K562 (cell line): ENCODE measurements at regions not wholly inside any gene's neighbourhood (a gene's known extent, or its start where the extent isn't known, plus 50 kb on each side); places are given as distances from the start of the nearest gene placed in this dataset.
"Not testable (repeated sequence)": the region's sequence is repeated elsewhere in the genome, so short reads cannot be mapped to it uniquely, and the experiment has no call there.

ENCODE experiments used
- ATAC-seq: fragments of 200-7000 bp; cut with Tn5 transposase; 3 replicates; pipeline ENCODE4 v1.9.1; 2020; ENCODE audit warnings: moderate library complexity
- BruUV-seq: library from RNA; stranded (reverse); fragments of 400-500 nt; replicated peaks from 2 replicates; lab custom pipeline; 2021; lab: Mats Ljungman, UMichigan
- CTCF ChIA-PET: fragments of 300-600 bp; formaldehyde crosslinking; extraction: SDS; loops from one replicate; lab custom pipeline; 2021; ENCODE audit warnings: low intra/inter-chr PET ratio; lab: Yijun Ruan, JAX
- POLR2A ChIA-PET: fragments of 300-600, 350-650 bp; sonication (Branson Sonifier 250); formaldehyde crosslinking; extraction: SDS; loops from one replicate; lab custom pipeline; 2021; ENCODE audit warnings: antibody characterized with exemption, inconsistent platforms; lab: Yijun Ruan, JAX
- DNase-seq, 4 experiments: peaks; one replicate each; pipeline versions ENCODE4 v3.0.0 to v3.0.0-alpha.2; 2011 to 2018; ENCODE audit warnings: low spot score in 3 of 4, mixed read lengths in 3 of 4; ENCODE audit errors: extremely low read depth in 1 of 4
- FAIRE-seq: peaks from 2 replicates; lab custom pipeline; 2011; peaks lifted over from hg19 to GRCh38; lab: Jason Lieb, UNC
- H2AFZ ChIP-seq: 2 replicates; pipeline ENCODE4 v1.6.0; 2011; ENCODE audit warnings: low read depth, low read length, control low read depth, inconsistent platforms
- H3K27ac ChIP-seq: fragments of 200-600 bp; 3 replicates; pipeline ENCODE4 v1.8.0; 2011; ENCODE audit warnings: low read depth, mild to moderate bottlenecking, control low read depth, inconsistent platforms, low read length, moderate library complexity, mixed read lengths; ENCODE audit errors: extremely low read depth
- H3K27me3 ChIP-seq, 2 experiments: fragments of 300-600 bp in 1 of 2; 2 replicates in 1 of 2; 3 replicates in 1 of 2; pipeline versions ENCODE4 v1.6.0 to v1.8.0; 2011; ENCODE audit warnings: inconsistent platforms in 2 of 2, low read length in 2 of 2, mild to moderate bottlenecking in 1 of 2, mixed read lengths in 1 of 2, moderate library complexity in 1 of 2; ENCODE audit not compliant: control insufficient read depth in 2 of 2, insufficient read depth in 2 of 2
- H3K36me3 ChIP-seq: fragments of 300-600 bp; 3 replicates; pipeline ENCODE4 v1.8.0; 2011; ENCODE audit warnings: mild to moderate bottlenecking, low read length, inconsistent platforms; ENCODE audit not compliant: control insufficient read depth, insufficient read depth
- H3K4me1 ChIP-seq, 2 experiments: fragments of 200-600 bp in 1 of 2; replicated peaks in 1 of 2; 2 replicates in 1 of 2; 3 replicates in 1 of 2; pipeline versions ENCODE4 v1.5.1 to v1.8.0; 2011; ENCODE audit warnings: inconsistent platforms in 2 of 2, low read length in 2 of 2, mild to moderate bottlenecking in 1 of 2, mixed read lengths in 1 of 2, moderate library complexity in 1 of 2; ENCODE audit not compliant: control insufficient read depth in 2 of 2, insufficient read depth in 2 of 2
- H3K4me2 ChIP-seq: 2 replicates; pipeline ENCODE4 v1.6.1; 2011; ENCODE audit warnings: low read length, control low read depth, inconsistent platforms, mixed read lengths; ENCODE audit not compliant: insufficient read depth
- H3K4me3 ChIP-seq: fragments of 200-600 bp; sonication (generic), shearing (Covaris generic); 2 replicates; pipeline ENCODE4 v1.5.1; 2016; ENCODE audit warnings: control low read depth, inconsistent platforms
- H3K79me2 ChIP-seq: fragments of 200-600 bp; 3 replicates; pipeline ENCODE4 v1.8.0; 2011; ENCODE audit warnings: low read length, inconsistent platforms; ENCODE audit not compliant: control insufficient read depth, insufficient read depth
- H3K9ac ChIP-seq, 2 experiments: 2 replicates each; pipeline versions ENCODE4 v1.6.0 to v1.6.1; 2011; ENCODE audit warnings: low read depth in 2 of 2, low read length in 2 of 2, control low read depth in 1 of 2, inconsistent platforms in 1 of 2, mild to moderate bottlenecking in 1 of 2, mixed read lengths in 1 of 2; ENCODE audit not compliant: insufficient read depth in 1 of 2
- H3K9me1 ChIP-seq: one replicate; pipeline ENCODE4 v1.6.0; 2011; ENCODE audit warnings: inconsistent platforms, mild to moderate bottlenecking, low read length, moderate library complexity; ENCODE audit not compliant: control insufficient read depth, insufficient read depth
- H3K9me3 ChIP-seq: replicated peaks from 2 replicates; pipeline ENCODE4 v1.5.1; 2011; ENCODE audit warnings: low read depth, low read length, inconsistent platforms; ENCODE audit not compliant: control insufficient read depth, insufficient read depth
- H4K20me1 ChIP-seq: replicated peaks from 2 replicates; pipeline ENCODE4 v1.6.1; 2011; ENCODE audit warnings: low read length, inconsistent platforms, mixed read lengths; ENCODE audit not compliant: control insufficient read depth, insufficient read depth
- CBX3 ChIP-seq, 2 experiments: IDR thresholded peaks; 1 replicate in 1 of 2; 2 replicates in 1 of 2; pipeline ENCODE4 v1.6.1; 2012; ENCODE audit warnings: inconsistent platforms in 2 of 2, low read length in 2 of 2, borderline replicate concordance in 1 of 2, control low read depth in 1 of 2
- CREBBP ChIP-seq: IDR thresholded peaks from one replicate; pipeline ENCODE4 v1.6.1; 2012; ENCODE audit warnings: low read depth, mild to moderate bottlenecking, control low read depth, inconsistent platforms, low read length
- CTBP1 ChIP-seq: fragments of 450-650 bp; IDR thresholded peaks from 2 replicates; pipeline ENCODE4 v1.6.1; 2016; ENCODE audit warnings: borderline replicate concordance
- CTCFL ChIP-seq: IDR thresholded peaks from 2 replicates; pipeline ENCODE4 v1.6.1; 2011; ENCODE audit warnings: borderline replicate concordance, low read depth, mild to moderate bottlenecking, moderate library complexity, low read length; ENCODE audit not compliant: insufficient read depth, poor library complexity, severe bottlenecking
- DACH1 ChIP-seq: fragments of 450-650 bp; IDR thresholded peaks from 2 replicates; pipeline ENCODE4 v1.6.1; 2018; ENCODE audit not compliant: partially characterized antibody
- GABPB1 ChIP-seq: sonication (generic); formaldehyde crosslinking; IDR thresholded peaks from 2 replicates; pipeline ENCODE4 v1.8.0; 2022; ENCODE audit warnings: mild to moderate bottlenecking, missing genetic modification reagents
- MLLT1 ChIP-seq, 2 experiments: fragments of 450-650 bp; IDR thresholded peaks; 2 replicates each; pipeline ENCODE4 v1.6.1; 2016
- PHF20 ChIP-seq: fragments of 450-650 bp; IDR thresholded peaks from 2 replicates; pipeline ENCODE4 v1.6.1; 2018; ENCODE audit not compliant: partially characterized antibody
- RB1 ChIP-seq: fragments of 450-650 bp; IDR thresholded peaks from 2 replicates; pipeline ENCODE4 v1.6.1; 2017; ENCODE audit warnings: low read depth, mild to moderate bottlenecking
- RBM14 ChIP-seq: fragments of 200-400 bp; formaldehyde crosslinking; IDR thresholded peaks from 2 replicates; pipeline ENCODE4 v1.6.1; 2018; ENCODE audit warnings: low read depth, mild to moderate bottlenecking, low read length, moderate library complexity, borderline replicate concordance; ENCODE audit not compliant: insufficient read depth
- ZEB2 ChIP-seq: fragments of 450-650 bp; IDR thresholded peaks from 2 replicates; pipeline ENCODE4 v1.6.1; 2016
- WGBS: fragments of 100-300 bp; shearing (Covaris generic); methylation state at CpG from one replicate; pipeline ENCODE4 v1.1.6; 2016; ENCODE audit warnings: low coverage, mixed read lengths; ENCODE audit not compliant: insufficient coverage; ENCODE audit errors: missing lambda C conversion rate; 5-methylcytosine and 5-hydroxymethylcytosine counted together
- in situ Hi-C: fragments of 300-500 bp; cut with MboI; formaldehyde crosslinking; loops from 4 replicates; pipeline ENCODE4 v1.15.0; 2018; ENCODE audit warnings: inconsistent platforms, mixed read lengths
- intact Hi-C: fragments of 100-400 bp; cut with micrococcal nuclease; formaldehyde crosslinking; loops from 2 replicates; pipeline ENCODE4 v1.14.2; 2022

GRCh38 chr6:147651-148050 is 144.6 kb upstream of the DUSP22 start:
- H3K4me3 ChIP-seq, result not testable (repeated sequence)
- peak; percentile 89 for TF ChIP-seq CREBBP
- TF ChIP-seq, all 486 proteins: peak for 1; not testable (repeated sequence) for 485
- H3K79me2 ChIP-seq, H4K20me1 ChIP-seq, FAIRE-seq, H2AFZ ChIP-seq, intact Hi-C loops, CTCF ChIA-PET, H3K4me2 ChIP-seq, in situ Hi-C loops, H3K27me3 ChIP-seq, BruUV-seq, H3K27ac ChIP-seq, POLR2A ChIA-PET, DNase-seq, H3K4me1 ChIP-seq, H3K36me3 ChIP-seq, H3K9ac ChIP-seq, ATAC-seq, H3K9me1 ChIP-seq: not testable (repeated sequence)
- 93% methylated on average over 4 of the region's 5 CpGs for WGBS
- peaks cover 12% of the 10 kb centered on the region for H3K9me3 ChIP-seq

DNA sequence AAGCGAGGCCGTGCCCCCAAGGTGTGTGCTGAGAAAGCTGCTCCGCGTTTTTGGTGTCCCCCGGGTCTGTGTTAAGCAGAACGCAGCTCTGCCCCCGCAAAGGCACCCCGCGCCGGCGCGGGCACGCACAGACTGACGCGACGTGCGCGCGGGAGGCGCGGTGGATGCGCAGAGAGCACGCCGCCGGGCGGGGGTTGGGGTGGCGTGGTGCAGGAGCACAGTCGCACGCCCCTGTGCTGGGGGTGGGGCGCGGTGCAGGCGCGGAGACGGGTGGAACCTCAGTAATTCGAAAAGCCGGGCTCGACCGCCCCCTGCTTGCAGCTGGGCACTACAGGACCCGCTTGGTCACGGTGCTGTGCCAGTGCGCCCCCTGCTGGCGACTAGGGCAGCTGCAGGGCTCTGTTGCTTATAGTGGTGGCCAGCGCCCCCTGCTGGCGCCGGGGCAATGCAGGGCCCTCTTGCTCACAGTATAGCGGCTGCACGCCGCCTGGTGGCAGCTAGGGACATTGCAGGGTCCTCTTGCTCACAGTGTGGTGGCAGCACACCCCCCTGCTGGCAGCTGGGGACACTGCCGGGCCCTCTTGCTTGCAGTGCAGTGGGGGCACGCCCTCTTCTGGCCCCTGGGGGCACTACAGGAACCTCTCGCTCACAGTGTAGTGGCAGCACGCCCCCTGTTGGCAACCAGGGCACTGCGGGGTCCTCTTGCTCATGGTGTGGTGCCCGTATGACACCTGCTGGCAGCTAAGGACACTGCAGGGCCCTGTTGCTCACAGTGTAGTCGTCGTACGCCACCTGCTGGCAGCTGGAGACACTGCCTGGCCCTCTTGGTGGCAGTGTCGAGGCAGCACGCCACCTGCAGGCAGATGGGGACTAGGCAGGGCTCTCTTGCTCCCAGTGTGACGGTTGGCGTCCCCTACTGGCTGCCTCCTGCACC is 144.0 kb upstream of the DUSP22 start:
- BruUV-seq, FAIRE-seq, in situ Hi-C loops, H3K27ac ChIP-seq, H3K4me1 ChIP-seq, H2AFZ ChIP-seq, H3K79me2 ChIP-seq, H3K4me2 ChIP-seq, POLR2A ChIA-PET, H3K27me3 ChIP-seq, H3K9me1 ChIP-seq, H4K20me1 ChIP-seq, CTCF ChIA-PET, H3K9ac ChIP-seq, intact Hi-C loops, H3K4me3 ChIP-seq, H3K36me3 ChIP-seq: not testable (repeated sequence)
- peak; percentile 98 for ATAC-seq
- 74% methylated on average over 49 of the region's 61 CpGs for WGBS
- DNase-seq, result peak in 1 of 4 experiments; percentile 88
- peaks cover 12% of the 10 kb centered on the region for H3K9me3 ChIP-seq
- TF ChIP-seq GABPB1 (CRISPR knock-in tag), result peak; percentile 71; the same call in 1 of the 2 replicates
- peak; percentile 19 for TF ChIP-seq PHF20
- TF ChIP-seq MLLT1 (IDR thresholded peaks at IDR 0.05), result peak in 1 of 2 experiments; percentile 96; a peak in 2 of 4 replicates
- peak; percentile 37; the same call in 1 of the 2 replicates for TF ChIP-seq CTBP1
- TF ChIP-seq CBX3 (IDR thresholded peaks at IDR 0.05; ENCODE audit: borderline replicate concordance in 1 of 2, low read length in 2 of 2), result peak in 1 of 2 experiments; percentile 49; a peak in 2 of 3 replicates
- TF ChIP-seq CTCFL, result peak; percentile 84
- TF ChIP-seq DACH1, result peak; percentile 21
- peak; percentile 19; the same call in 1 of the 2 replicates for TF ChIP-seq RB1
- TF ChIP-seq ZEB2, result 0 out of 2 replicates have a peak, but pooled peaks have one; percentile 24
- TF ChIP-seq RBM14, result peak; percentile 73; the same call in 1 of the 2 replicates
